IMR-90 (cell line): ENCODE measurements at regions not wholly inside any gene's neighbourhood (a gene's known extent, or its start where the extent isn't known, plus 50 kb on each side); places are given as distances from the start of the nearest gene placed in this dataset.

Source experiments
- ATAC-seq: fragments of 200-7000 bp; cut with Tn5 transposase; 2 replicates; pipeline ENCODE4 v1.9.1; 2020; ENCODE audit warnings: low read depth, mild to moderate bottlenecking, moderate library complexity
- BruUV-seq: library from RNA; stranded (reverse); fragments of 400-500 nt; replicated peaks from 2 replicates; lab custom pipeline; 2021; lab: Mats Ljungman, UMichigan
- CTCF ChIA-PET: fragments of 300-600 bp; formaldehyde crosslinking; extraction: SDS; loops from one replicate; lab custom pipeline; 2021; ENCODE audit warnings: antibody characterized with exemption; lab: Yijun Ruan, JAX
- POLR2A ChIA-PET: fragments of 300-600 bp; sonication (Branson Sonifier 250); formaldehyde crosslinking; loops from one replicate; lab custom pipeline; 2022; ENCODE audit warnings: antibody characterized with exemption; ENCODE audit not compliant: unreplicated experiment; lab: Charles Lee
- DNase-seq: peaks from one replicate; pipeline ENCODE4 v3.0.0; 2013
- H2AFZ ChIP-seq: replicated peaks from 2 replicates; pipeline ENCODE3; 2013; ENCODE audit warnings: low read length, mild to moderate bottlenecking; ENCODE audit not compliant: poor library complexity
- H2AK5ac ChIP-seq: 2 replicates; pipeline ENCODE4 v1.6.1; 2013; ENCODE audit warnings: low read depth, low read length, inconsistent platforms
- H2AK9ac ChIP-seq: replicated peaks from 2 replicates; pipeline ENCODE3; 2013; ENCODE audit warnings: mild to moderate bottlenecking, low read depth, low read length, moderate library complexity; ENCODE audit not compliant: poor library complexity
- H2BK120ac ChIP-seq: 2 replicates; pipeline ENCODE4 v1.6.1; 2013; ENCODE audit warnings: low read depth, low read length, inconsistent platforms
- H2BK15ac ChIP-seq: 3 replicates; pipeline ENCODE4 v1.6.1; 2013; ENCODE audit warnings: low read depth, low read length, inconsistent platforms
- H2BK20ac ChIP-seq: 2 replicates; pipeline ENCODE4 v1.6.1; 2013; ENCODE audit warnings: low read depth, mild to moderate bottlenecking, inconsistent platforms, low read length, moderate library complexity
- H2BK5ac ChIP-seq: 2 replicates; pipeline ENCODE4 v1.6.1; 2013; ENCODE audit warnings: mild to moderate bottlenecking, low read depth, low read length, inconsistent platforms; ENCODE audit not compliant: poor library complexity, severe bottlenecking
- H3K14ac ChIP-seq: replicated peaks from 2 replicates; pipeline ENCODE4 v1.6.1; 2013; ENCODE audit warnings: low read depth, low read length, inconsistent platforms
- H3K18ac ChIP-seq: 2 replicates; pipeline ENCODE4 v1.6.1; 2013; ENCODE audit warnings: low read depth, low read length, control low read depth
- H3K23ac ChIP-seq: 2 replicates; pipeline ENCODE4 v1.6.1; 2013; ENCODE audit warnings: low read depth, low read length, inconsistent platforms
- H3K27ac ChIP-seq: 2 replicates; pipeline ENCODE4 v1.5.1; 2013; ENCODE audit warnings: mild to moderate bottlenecking, control low read depth, low read length; ENCODE audit not compliant: insufficient read depth
- H3K27me3 ChIP-seq: 2 replicates; pipeline ENCODE4 v1.6.1; 2013; ENCODE audit warnings: low read length; ENCODE audit not compliant: control insufficient read depth, insufficient read depth
- H3K36me3 ChIP-seq: 2 replicates; pipeline ENCODE4 v1.6.1; 2013; ENCODE audit warnings: low read length, mixed read lengths; ENCODE audit not compliant: control insufficient read depth, insufficient read depth
- H3K4ac ChIP-seq: 2 replicates; pipeline ENCODE4 v1.6.1; 2013; ENCODE audit warnings: low read depth, low read length, inconsistent platforms
- H3K4me1 ChIP-seq: 2 replicates; pipeline ENCODE4 v1.6.1; 2013; ENCODE audit warnings: low read length, mixed read lengths; ENCODE audit not compliant: control insufficient read depth, insufficient read depth
- H3K4me2 ChIP-seq: 2 replicates; pipeline ENCODE4 v1.6.1; 2013; ENCODE audit warnings: low read depth, mild to moderate bottlenecking, control low read depth, low read length, moderate library complexity
- H3K4me3 ChIP-seq: 2 replicates; pipeline ENCODE4 v1.5.1; 2013; ENCODE audit warnings: low read depth, mild to moderate bottlenecking, control low read depth, low read length, moderate library complexity; ENCODE audit not compliant: insufficient read depth
- H3K56ac ChIP-seq: 2 replicates; pipeline ENCODE4 v1.6.1; 2013; ENCODE audit warnings: low read length, inconsistent platforms; ENCODE audit not compliant: insufficient read depth; ENCODE audit errors: extremely low read depth
- H3K79me1 ChIP-seq, 2 experiments: 2 replicates each; pipeline ENCODE4 v1.6.1; 2013; ENCODE audit warnings: low read length in 2 of 2, inconsistent platforms in 1 of 2, low read depth in 1 of 2
- H3K9ac ChIP-seq: 2 replicates; pipeline ENCODE4 v1.6.1; 2013; ENCODE audit warnings: low read depth, low read length, control low read depth
- H3K9me1 ChIP-seq: 2 replicates; pipeline ENCODE4 v1.6.1; 2013; ENCODE audit warnings: low read length, inconsistent platforms; ENCODE audit not compliant: insufficient read depth
- H3K9me3 ChIP-seq: 2 replicates; pipeline ENCODE4 v1.6.1; 2013; ENCODE audit warnings: low read length; ENCODE audit not compliant: control insufficient read depth, insufficient read depth
- H4K20me1 ChIP-seq: 2 replicates; pipeline ENCODE4 v1.6.1; 2013; ENCODE audit warnings: low read length, inconsistent platforms; ENCODE audit not compliant: insufficient read depth
- H4K5ac ChIP-seq: 2 replicates; pipeline ENCODE4 v1.6.1; 2013; ENCODE audit warnings: mild to moderate bottlenecking, low read depth, low read length, control low read depth
- H4K8ac ChIP-seq, 2 experiments: 2 replicates each; pipeline ENCODE4 v1.6.1; 2013; ENCODE audit warnings: low read depth in 2 of 2, low read length in 2 of 2, control low read depth in 1 of 2, inconsistent platforms in 1 of 2
- H4K91ac ChIP-seq: 2 replicates; pipeline ENCODE4 v1.6.1; 2013; ENCODE audit warnings: low read depth, low read length, inconsistent platforms; ENCODE audit not compliant: insufficient read depth
- FOS ChIP-seq: fragments of 150-350 bp; IDR thresholded peaks from 2 replicates; pipeline ENCODE4 v1.6.1; 2016; ENCODE audit warnings: low read depth, low read length
- MAFK ChIP-seq: IDR thresholded peaks from 2 replicates; pipeline ENCODE4 v1.6.1; 2012; ENCODE audit warnings: low read depth, low read length, improper control_type of control experiment
- POLR2A ChIP-seq: IDR thresholded peaks from 2 replicates; pipeline ENCODE4 v1.6.1; 2012; ENCODE audit warnings: mild to moderate bottlenecking, low read depth, low read length
- RAD21 ChIP-seq: IDR thresholded peaks from 2 replicates; pipeline ENCODE4 v1.6.1; 2012; ENCODE audit warnings: low read length, improper control_type of control experiment
- RFX5 ChIP-seq: IDR thresholded peaks from 2 replicates; pipeline ENCODE4 v1.8.0; 2012; ENCODE audit warnings: low read depth, mild to moderate bottlenecking, low read length, moderate library complexity
- SMC3 ChIP-seq: fragments of 150-350 bp; IDR thresholded peaks from 2 replicates; pipeline ENCODE4 v1.6.1; 2016; ENCODE audit warnings: low read depth, mild to moderate bottlenecking, antibody characterized with exemption, low read length, moderate library complexity
- WGBS, 2 experiments: methylation state at CpG; one replicate each; pipeline versions ENCODE4 v1.1.5 to v1.1.7; 2013; ENCODE audit warnings: missing lambda C conversion rate in 2 of 2; ENCODE audit not compliant: insufficient read length in 1 of 2; ENCODE audit errors: extremely low coverage in 2 of 2; 5-methylcytosine and 5-hydroxymethylcytosine counted together
- dilution Hi-C: fragments of 300-500 bp; cut with HindIII; formaldehyde crosslinking; loops from one replicate; pipeline ENCODE4 v1.14.3; 2018; ENCODE audit warnings: low sequenced_read_pairs; ENCODE audit not compliant: unreplicated experiment
- in situ Hi-C: fragments of 300-500 bp; cut with MboI; formaldehyde crosslinking; loops from 3 replicates; pipeline ENCODE4 v1.14.3; 2019; ENCODE audit warnings: low sequenced_read_pairs, inconsistent platforms, mixed read lengths
- intact Hi-C: fragments of 100-400 bp; cut with micrococcal nuclease; formaldehyde crosslinking; loops from 2 replicates; pipeline ENCODE4 v1.10.0; 2022
- TF ChIP-seq, protein P1 (sequence below): conservative IDR thresholded peaks from 2 replicates; pipeline ENCODE4 v1.5.1; 2012; ENCODE audit warnings: mild to moderate bottlenecking, low read depth, low read length, improper control_type of control experiment
- TF ChIP-seq, protein P2 (sequence below): fragments of 150-350 bp; IDR thresholded peaks from 2 replicates; pipeline ENCODE4 v1.6.1; 2017; ENCODE audit warnings: mild to moderate bottlenecking, antibody characterized with exemption, low read length, low read depth

DNA sequence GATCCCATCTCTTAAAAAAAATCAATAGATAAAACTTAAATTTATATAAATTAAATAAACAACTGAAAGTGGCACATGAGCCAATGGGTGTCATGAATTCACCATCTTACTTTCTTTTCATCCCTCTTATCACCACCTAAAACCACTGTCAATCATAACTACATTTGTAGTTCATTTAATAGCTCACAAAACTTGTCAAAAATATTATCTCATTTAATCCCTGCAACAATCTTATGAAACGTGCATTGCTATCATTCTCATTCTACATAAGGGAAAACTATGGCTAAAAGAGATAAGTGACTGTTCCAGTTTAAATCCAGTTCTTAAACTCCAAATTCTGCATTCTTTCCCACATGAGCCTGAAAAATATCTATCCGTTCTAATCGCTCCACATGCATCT is 80.6 kb upstream of the BEND6 start:
- H3K4me1 ChIP-seq, result peaks cover 6% of the 10 kb centered on the region
- H3K14ac ChIP-seq, result no peak overlapping the region
- H3K36me3 ChIP-seq, result no peaks in the 10 kb centered on the region
- no peak overlapping the region for H4K91ac ChIP-seq
- in situ Hi-C loops (loop anchor here (25.0 kb wide), 1 partner anchor 512 kb away; no protein-coding TSS in a partner anchor), intact Hi-C loops (no loop called here), dilution Hi-C loops (no loop called here)
- no peak overlapping the region for H2AK9ac ChIP-seq
- H3K9ac ChIP-seq, result no peak overlapping the region
- H2AFZ ChIP-seq, result no peak overlapping the region
- H3K9me3 ChIP-seq, result no peaks in the 10 kb centered on the region
- 100% methylated on average over 2 of the region's 3 CpGs; no CpG with 5 or more reads in 1 of the 2 experiments for WGBS, 2 experiments
- H3K27me3 ChIP-seq, result no peaks in the 10 kb centered on the region
- ChIA-PET CTCF (interaction anchor here (0.6 kb wide), 1 partner anchor 393 kb away, joined by 3 read pairs; no protein-coding TSS in a partner anchor), POLR2A (no interaction called here)
- H3K9me1 ChIP-seq, result 0 out of 2 replicates have a peak, but pooled peaks cover 3% of the 10 kb centered on the region
- H2BK20ac ChIP-seq, result no peak overlapping the region
- no TSS peak for BruUV-seq
- H2BK120ac ChIP-seq, result no peak overlapping the region
- H3K27ac ChIP-seq, result no peak overlapping the region
- no peak overlapping the region for H2BK15ac ChIP-seq
- no peak overlapping the region for H3K23ac ChIP-seq
- DNase-seq, result no peak
- no peak overlapping the region for H3K4ac ChIP-seq
- H3K56ac ChIP-seq, result no peak overlapping the region
- H3K4me2 ChIP-seq, result no peak overlapping the region
- TF ChIP-seq RAD21, result no peak
- TF ChIP-seq RFX5, result no peak
- no peak for TF ChIP-seq SMC3
- TF ChIP-seq, protein P1, sequence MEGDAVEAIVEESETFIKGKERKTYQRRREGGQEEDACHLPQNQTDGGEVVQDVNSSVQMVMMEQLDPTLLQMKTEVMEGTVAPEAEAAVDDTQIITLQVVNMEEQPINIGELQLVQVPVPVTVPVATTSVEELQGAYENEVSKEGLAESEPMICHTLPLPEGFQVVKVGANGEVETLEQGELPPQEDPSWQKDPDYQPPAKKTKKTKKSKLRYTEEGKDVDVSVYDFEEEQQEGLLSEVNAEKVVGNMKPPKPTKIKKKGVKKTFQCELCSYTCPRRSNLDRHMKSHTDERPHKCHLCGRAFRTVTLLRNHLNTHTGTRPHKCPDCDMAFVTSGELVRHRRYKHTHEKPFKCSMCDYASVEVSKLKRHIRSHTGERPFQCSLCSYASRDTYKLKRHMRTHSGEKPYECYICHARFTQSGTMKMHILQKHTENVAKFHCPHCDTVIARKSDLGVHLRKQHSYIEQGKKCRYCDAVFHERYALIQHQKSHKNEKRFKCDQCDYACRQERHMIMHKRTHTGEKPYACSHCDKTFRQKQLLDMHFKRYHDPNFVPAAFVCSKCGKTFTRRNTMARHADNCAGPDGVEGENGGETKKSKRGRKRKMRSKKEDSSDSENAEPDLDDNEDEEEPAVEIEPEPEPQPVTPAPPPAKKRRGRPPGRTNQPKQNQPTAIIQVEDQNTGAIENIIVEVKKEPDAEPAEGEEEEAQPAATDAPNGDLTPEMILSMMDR, result no peak
- TF ChIP-seq POLR2A, result no peak
- TF ChIP-seq, protein P2, sequence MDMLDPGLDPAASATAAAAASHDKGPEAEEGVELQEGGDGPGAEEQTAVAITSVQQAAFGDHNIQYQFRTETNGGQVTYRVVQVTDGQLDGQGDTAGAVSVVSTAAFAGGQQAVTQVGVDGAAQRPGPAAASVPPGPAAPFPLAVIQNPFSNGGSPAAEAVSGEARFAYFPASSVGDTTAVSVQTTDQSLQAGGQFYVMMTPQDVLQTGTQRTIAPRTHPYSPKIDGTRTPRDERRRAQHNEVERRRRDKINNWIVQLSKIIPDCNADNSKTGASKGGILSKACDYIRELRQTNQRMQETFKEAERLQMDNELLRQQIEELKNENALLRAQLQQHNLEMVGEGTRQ, result no peak
- TF ChIP-seq MAFK, result no peak
- no peak for TF ChIP-seq FOS
- H4K20me1 ChIP-seq, result no peaks in the 10 kb centered on the region
- no peak overlapping the region for H4K8ac ChIP-seq
- H4K5ac ChIP-seq, result no peak overlapping the region
- no peak overlapping the region for H3K4me3 ChIP-seq
- H2AK5ac ChIP-seq, result no peak overlapping the region
- no peak overlapping the region for H2BK5ac ChIP-seq
- no peak overlapping the region for H3K18ac ChIP-seq
- ATAC-seq, result no peak
- H3K79me1 ChIP-seq, result peaks cover 19 to 34% of the 10 kb centered on the region in 2 experiments; a peak in 3 of 4 replicates
